ENCODE measurements at regions not wholly inside any gene's neighbourhood (a gene's known extent, or its start where the extent isn't known, plus 50 kb on each side); places are given as distances from the start of the nearest gene placed in this dataset.

DNA sequence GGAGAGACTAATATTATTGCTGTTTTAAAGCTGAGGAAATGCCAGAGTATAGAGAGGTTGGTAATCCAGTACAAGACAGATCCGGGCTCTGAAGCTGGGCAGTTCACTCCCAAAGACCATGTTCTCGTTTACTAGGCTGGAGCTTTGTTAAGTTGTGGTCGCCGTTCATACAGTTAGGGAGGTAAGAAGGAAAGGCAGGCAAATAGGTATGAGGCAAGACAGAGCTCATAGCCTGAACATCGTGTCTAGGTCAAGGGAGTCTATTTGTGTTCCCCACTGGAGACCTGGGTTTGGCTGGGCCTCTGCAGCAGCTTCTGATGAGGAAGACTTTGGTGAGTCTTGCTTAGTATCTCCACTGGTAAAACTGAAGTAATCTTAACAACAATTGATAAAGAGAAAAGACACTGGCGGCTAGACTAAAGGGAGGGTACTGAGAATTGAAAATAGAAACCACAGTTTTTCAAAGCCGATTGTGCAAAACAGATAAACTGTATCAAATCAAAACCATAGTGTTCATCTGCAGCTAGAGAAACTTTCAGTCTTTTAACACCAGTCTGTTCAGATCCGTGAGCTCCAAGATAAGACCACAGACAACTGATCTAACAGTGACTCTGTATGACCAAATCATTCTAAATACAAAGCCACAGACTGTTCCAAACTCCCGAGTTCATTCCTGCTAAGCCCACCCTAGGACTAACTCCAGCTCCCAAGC, 217.0 kb upstream of the FAM78B start:
- TF ChIP-seq POLR2AphosphoS5 (IDR thresholded peaks at IDR 0.05) (no peak), POLR2A (IDR thresholded peaks at IDR 0.05) (no peak)
- WGBS, 5 donors: 58 to 71% (median 69%) methylated on average over 9 of the region's 9 CpGs
- intact Hi-C loops (cut with DNase I; ENCODE audit: low total_unique reads): no loop called here

DNA sequence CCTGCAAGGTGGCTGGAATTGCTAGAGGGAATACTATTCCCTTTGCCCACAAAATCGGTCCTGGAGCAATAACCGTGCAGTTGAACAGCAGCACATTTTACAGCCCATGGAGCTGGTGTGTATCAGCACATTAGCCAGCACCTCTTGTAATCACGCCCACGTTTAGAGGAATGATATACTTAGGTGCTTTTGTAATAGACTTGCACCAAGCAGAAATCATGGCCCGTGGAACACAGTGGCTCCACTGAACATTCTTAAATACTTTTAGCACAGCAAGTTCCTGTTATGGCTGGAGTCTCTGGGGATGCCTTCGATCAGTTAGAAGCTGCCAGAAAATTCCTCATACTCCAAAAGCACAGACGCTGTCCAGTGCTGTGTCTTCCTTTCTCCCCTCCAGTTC, 218.1 kb upstream of the FAM78B start:
- TF ChIP-seq POLR2A (IDR thresholded peaks at IDR 0.05): no peak
- no peak for TF ChIP-seq POLR2AphosphoS5 (IDR thresholded peaks at IDR 0.05)
- TF ChIP-seq, protein P1, sequence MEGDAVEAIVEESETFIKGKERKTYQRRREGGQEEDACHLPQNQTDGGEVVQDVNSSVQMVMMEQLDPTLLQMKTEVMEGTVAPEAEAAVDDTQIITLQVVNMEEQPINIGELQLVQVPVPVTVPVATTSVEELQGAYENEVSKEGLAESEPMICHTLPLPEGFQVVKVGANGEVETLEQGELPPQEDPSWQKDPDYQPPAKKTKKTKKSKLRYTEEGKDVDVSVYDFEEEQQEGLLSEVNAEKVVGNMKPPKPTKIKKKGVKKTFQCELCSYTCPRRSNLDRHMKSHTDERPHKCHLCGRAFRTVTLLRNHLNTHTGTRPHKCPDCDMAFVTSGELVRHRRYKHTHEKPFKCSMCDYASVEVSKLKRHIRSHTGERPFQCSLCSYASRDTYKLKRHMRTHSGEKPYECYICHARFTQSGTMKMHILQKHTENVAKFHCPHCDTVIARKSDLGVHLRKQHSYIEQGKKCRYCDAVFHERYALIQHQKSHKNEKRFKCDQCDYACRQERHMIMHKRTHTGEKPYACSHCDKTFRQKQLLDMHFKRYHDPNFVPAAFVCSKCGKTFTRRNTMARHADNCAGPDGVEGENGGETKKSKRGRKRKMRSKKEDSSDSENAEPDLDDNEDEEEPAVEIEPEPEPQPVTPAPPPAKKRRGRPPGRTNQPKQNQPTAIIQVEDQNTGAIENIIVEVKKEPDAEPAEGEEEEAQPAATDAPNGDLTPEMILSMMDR (IDR thresholded peaks at IDR 0.05 in 8 of 11, conservative IDR thresholded peaks at IDR 0.05 in 3 of 11): no peak
- no peaks in the 10 kb centered on the region for H3K9me3 ChIP-seq
- H3K36me3 ChIP-seq: no peaks in the 10 kb centered on the region
- 63 to 78% (median 70%) methylated on average over 7 of the region's 7 CpGs for WGBS, 5 donors
- H3K4me3 ChIP-seq: no peak overlapping the region
- intact Hi-C loops (cut with DNase I; ENCODE audit: low total_unique reads): no loop called here
- peaks cover 0 to 4% (median 0%) of the 10 kb centered on the region in 7 donors for H3K27me3 ChIP-seq (replicated peaks in 1 of 7)
- DNase-seq: no peak
- H3K4me1 ChIP-seq: no peaks in the 10 kb centered on the region
- H3K27ac ChIP-seq: no peak overlapping the region

More for the DNA sequence above, 217.0 kb upstream of the FAM78B start:
- H3K27me3 ChIP-seq (replicated peaks in 1 of 7): no peaks in the 10 kb centered on the region
- DNase-seq: no peak
- no peak overlapping the region for H3K4me3 ChIP-seq
- H3K27ac ChIP-seq: no peak overlapping the region
- no peaks in the 10 kb centered on the region for H3K9me3 ChIP-seq
- no peaks in the 10 kb centered on the region for H3K36me3 ChIP-seq
- no peaks in the 10 kb centered on the region for H3K4me1 ChIP-seq

DNA sequence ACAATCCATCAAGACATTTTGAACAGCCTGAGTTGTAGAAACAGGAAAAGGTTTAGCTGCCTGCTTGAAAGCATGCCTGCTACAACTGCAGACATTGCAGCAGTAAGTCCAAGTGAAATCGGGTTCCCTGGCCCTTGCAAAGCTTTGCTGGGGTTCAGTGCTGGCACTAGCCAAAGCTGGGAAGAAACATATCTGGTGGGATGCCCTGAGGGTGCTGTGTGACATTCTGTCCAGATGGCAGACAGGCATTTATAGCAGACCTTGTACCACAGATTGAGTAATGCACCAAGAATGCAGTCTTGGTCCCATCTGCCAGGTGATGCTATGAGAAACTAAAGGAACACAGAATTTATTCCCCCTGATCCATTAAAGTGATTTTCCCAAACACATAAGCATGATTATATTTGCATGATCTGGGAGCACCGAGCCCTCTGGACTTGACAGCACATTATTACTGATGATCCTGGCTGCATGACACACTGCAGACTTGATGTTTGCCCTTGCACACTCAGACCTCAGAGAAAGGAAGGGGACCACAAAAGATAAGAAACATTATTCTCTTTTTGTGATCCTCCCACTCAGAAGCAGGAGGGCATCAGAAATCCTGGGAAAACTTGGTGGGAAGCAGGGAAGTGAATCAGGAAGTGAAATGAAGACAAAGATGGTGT, 223.7 kb upstream of the FAM78B start:
- H3K27ac ChIP-seq: no peak overlapping the region
- no peak overlapping the region for H3K4me3 ChIP-seq
- TF ChIP-seq POLR2AphosphoS5 (IDR thresholded peaks at IDR 0.05): no peak
- TF ChIP-seq POLR2A (IDR thresholded peaks at IDR 0.05): no peak
- TF ChIP-seq, protein P1 (IDR thresholded peaks at IDR 0.05 in 8 of 11, conservative IDR thresholded peaks at IDR 0.05 in 3 of 11): no peak
- 57 to 74% (median 62%) methylated on average over 2 of the region's 2 CpGs for WGBS, 5 donors
- intact Hi-C loops (cut with DNase I; ENCODE audit: low total_unique reads): no loop called here
- no peaks in the 10 kb centered on the region for H3K36me3 ChIP-seq
- DNase-seq: no peak
- no peaks in the 10 kb centered on the region for H3K4me1 ChIP-seq
- peaks cover 0 to 4% (median 0%) of the 10 kb centered on the region in 7 donors for H3K27me3 ChIP-seq (replicated peaks in 1 of 7)
- no peaks in the 10 kb centered on the region for H3K9me3 ChIP-seq

DNA sequence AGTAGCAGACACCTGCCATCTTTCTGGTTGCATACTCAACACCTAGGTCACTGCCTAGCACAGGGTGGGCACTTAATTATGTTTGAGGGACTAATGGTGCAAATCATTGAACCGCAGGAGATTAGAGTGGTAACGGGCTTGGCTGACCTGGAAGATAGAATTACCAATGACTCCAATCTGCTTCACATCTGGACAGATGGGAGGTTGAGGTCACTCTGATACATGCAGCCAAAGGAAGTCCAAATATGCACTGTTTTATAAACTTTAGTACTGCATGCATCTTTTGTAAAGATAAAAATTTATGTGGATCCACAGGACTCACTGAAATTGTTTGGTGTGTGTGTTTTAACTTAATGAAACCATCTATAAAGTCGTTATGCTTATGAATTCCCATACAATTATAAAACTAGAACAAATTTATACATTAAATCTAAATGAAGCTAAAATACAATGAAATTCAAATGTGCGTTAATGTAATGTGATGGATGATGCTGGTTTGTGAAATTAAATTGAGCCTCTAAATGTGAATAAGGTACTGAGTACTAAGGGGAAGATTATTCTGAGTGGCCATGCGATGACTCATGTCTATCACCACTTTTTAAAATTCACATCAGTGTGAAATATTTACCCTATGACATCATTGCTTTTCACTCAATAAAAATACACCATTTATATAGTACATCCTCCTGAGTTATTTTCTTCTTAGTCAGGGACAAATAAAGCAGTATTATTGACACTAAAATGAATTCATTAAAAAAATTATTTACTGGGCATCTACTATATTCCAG, 224.7 kb upstream of the FAM78B start:
- intact Hi-C loops (cut with DNase I; ENCODE audit: low total_unique reads): no loop called here
- Histone ChIP-seq H3K4me1 (no peaks in the 10 kb centered on the region), H3K36me3 (no peaks in the 10 kb centered on the region), H3K27ac (no peak overlapping the region), H3K9me3 (no peaks in the 10 kb centered on the region), H3K4me3 (no peak overlapping the region), H3K27me3 (replicated peaks in 1 of 7) (peaks cover 0 to 4% (median 0%) of the 10 kb centered on the region in 7 donors)
- no peak for DNase-seq
- 78 to 92% (median 85%) methylated on average over 5 of the region's 5 CpGs for WGBS, 5 donors
- TF ChIP-seq POLR2A (IDR thresholded peaks at IDR 0.05): no peak
- TF ChIP-seq, protein P1 (IDR thresholded peaks at IDR 0.05 in 8 of 11, conservative IDR thresholded peaks at IDR 0.05 in 3 of 11): no peak
- TF ChIP-seq POLR2AphosphoS5 (IDR thresholded peaks at IDR 0.05): no peak
